ENCODE measurements at regions not wholly inside any gene's neighbourhood (a gene's known extent, or its start where the extent isn't known, plus 50 kb on each side); places are given as distances from the start of the nearest gene placed in this dataset.
"Not testable (repeated sequence)": the region's sequence is repeated elsewhere in the genome, so short reads cannot be mapped to it uniquely, and the experiment has no call there.

DNA sequence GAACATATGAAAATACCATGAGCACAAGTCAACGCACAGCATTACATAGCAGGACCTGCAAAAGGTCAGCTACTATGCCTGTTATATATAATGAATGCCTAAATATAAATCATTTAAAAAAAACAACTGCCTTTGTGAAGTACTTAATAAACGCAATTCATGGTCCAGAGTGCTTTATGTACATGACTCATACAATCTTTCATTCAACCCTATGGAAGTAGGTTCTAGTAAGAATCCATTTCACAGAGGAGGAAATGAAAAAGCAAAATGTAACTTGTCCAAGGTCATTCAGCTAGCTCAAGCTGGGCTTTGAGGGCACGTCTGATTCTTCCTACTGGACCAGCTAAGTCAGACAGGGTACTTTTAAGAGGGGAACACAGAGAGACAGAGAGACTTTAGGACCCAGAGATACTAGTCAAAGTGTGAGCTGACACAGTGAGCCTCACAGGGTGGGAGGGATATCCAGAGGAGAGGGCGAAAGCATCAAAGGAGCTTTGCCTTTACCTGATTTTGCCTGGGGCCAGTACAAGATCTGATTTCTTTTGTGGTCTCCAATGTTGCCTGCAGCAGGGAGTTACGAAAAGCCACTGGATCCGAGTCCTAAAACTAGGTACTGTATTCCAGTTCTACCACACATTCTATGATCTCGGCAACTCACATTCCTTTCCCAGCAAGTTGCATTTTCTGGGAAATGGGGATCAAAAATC, 83.4 kb upstream of the ZFHX3 start:
- no peak for DNase-seq

DNA sequence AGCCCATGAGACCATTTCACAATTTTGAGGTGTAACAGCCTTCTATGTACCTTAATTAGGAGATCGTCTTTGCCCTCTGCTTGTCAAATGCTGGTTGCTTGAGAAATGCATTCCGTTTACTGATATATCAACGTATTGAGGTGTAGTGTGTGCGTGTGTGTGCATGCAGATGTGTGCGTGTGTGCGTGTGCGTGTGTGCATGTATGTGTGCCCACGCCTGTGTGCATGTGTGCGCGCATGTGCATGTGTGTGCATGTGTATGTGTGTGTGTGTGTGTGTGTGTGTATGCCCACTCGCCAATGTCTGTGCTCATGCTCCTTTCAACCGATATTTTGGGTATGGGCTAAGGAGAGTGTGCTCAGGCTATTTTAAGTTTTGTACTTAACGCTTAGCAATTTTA, 81.5 kb upstream of the ZFHX3 start:
- DNase-seq, result no peak

DNA sequence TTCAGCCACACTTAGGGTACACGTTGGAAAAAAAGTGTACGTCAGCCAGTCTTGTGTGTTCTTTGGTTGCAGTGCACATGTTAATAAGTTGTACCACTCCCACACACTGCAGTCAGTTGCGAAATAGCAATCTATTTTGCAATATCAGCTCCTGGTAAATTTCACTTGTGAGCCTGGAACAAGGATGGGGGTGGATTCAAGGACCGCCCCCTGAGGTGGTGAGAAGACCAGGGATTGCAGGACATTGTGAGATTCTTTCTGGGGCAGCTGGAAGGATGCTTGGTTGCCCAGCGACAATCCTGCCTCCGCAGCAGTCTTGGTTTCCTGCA, 78.6 kb upstream of the ZFHX3 start:
- DNase-seq, result no peak

DNA sequence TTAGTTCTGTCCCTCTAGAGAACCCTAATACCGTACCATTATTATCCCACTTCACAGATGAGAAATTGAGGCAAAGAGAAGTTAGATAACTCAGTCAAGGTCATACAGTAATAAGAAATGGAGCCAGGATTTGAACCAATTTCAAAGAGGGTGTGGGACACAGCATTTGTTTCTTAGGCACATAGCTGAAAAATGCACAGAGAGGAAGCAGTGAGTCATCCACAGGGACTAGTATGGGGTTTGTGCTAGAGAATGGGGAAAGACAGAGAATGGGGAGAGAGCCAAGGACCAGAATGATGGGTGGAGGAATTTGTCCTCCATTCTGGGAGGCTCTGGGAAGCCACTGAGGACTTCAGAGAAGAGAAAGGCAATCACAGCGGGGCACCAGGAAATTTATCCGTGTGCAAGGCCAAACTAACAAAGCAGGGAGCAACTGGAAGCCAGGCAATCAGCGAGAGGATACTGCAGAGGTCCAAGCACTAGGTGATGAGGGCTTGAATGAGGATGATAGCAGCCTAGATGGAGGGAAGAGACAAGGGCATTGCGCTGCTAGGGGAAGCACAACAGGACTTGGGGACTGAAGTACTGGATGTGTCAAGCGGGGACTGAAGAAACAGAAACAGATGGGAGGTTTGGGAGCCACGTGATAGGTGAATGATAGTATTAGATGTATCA, 78.1 kb upstream of the ZFHX3 start:
- DNase-seq, result no peak

DNA sequence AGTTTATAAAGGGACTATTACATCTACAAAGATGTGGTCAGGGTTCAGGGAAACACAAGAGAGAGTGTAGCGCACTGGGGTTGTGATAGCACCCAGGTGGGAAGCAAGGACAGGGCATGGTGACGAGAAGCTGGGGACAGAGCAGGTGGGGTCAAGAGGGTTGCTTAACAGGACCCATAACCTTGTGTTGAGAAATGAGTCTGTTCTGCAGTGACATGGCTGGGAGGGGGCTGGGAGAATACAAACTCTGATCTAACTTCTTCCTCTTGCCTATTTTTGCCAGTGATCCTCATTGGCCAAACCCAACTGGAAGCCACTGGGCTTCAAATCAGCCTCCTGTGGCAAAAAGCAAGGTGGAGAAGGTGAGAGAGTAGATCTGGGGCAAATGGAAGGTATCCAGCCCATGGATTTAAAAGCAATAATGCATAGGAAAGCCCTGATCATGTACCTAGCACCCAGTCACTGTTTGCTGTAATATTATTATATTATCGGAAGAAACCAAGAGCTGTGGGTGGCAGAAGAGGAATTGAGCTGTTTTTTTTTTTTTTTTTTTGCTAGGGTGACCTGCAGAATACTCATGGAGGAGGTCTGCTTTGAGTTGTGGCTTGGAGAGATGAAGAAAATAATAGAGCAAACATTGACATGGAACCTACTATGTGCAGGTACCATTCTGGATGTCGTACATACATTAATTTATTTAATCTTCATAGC, 76.9 kb upstream of the ZFHX3 start:
- no peak for DNase-seq

DNA sequence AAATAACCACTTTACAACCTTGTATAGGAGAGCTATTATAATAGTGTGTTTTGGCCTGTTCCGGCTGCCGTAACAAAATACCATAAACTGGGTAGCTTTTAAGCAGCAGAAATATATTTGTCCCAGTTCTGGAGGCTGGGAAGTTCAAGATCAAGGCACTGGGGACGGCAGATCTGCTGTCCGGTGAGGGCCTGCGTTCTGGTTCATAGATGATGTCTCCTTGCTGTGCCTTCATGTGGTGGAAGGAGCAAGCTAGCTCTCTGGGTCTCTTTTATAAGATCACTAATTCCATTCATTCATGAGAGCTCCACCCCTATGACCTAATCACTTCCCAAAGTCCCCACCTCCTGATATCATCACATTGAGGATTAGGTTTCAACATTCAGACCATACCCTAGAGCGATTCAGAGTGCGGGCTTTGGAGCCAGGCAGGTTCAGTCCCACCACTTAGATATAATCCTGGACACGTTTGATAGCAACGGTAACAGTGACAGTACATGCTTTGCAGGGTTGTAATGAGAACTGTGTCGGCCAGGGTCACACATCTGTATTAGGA, 76.2 kb upstream of the ZFHX3 start:
- DNase-seq, result no peak

DNA sequence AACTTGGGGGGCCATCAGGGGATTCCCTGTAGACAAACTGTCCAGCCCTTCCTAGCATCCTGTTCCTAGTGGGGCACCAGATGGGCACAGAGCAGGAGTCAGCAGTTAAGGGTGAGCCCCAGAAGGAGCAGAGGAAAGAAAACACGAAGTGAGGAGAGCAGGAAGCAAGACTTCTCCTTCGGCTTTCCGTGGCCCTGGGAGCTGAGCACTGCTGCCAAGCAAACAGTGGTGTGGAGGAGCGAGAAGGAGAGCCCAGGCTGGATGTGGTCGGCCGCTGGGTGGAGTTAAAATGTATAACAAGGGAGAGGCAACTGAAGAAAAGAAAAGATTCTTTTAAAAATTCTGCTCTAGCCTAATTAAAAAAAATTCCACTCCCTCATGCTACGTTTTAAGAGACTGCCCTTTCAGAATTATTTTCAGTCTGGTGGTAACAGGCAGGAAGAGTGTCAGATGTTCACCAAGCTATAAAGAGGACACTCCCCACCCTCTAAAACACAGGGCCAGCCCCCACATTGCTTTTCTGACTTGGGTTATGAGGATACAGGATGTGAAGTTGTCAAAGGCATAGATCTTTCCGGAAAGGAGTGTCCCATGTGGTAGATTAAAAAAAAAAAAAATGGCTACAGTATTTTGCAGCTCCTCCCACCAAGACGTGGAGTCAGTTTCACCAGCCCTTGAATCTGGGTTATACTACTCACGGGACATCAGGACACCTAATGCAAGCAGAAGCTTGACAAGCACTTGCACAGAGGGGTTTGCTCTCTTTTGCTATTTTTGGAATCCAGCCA, 74.9 kb upstream of the ZFHX3 start:
- DNase-seq, result no peak

DNA sequence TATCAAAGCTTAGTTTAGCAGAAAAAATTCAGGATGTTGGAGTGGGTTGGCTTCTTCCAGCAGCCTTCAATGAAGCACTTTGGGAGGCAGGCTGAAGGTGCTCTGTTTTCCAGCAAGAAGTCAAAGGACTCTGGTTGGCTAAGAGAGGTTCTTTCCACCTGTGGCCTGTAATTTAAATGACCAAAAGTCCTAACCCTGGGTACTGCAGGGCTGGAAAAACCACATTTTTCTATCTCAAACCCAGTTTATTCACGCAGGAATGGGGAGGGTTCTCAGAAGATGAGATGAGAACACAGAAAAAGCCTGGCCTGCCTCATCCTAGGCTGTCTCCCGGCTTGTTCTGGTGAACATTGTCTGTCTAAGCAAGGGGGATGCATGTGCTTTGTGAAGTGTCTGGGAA, 68.6 kb upstream of the ZFHX3 start:
- no peak for DNase-seq

DNA sequence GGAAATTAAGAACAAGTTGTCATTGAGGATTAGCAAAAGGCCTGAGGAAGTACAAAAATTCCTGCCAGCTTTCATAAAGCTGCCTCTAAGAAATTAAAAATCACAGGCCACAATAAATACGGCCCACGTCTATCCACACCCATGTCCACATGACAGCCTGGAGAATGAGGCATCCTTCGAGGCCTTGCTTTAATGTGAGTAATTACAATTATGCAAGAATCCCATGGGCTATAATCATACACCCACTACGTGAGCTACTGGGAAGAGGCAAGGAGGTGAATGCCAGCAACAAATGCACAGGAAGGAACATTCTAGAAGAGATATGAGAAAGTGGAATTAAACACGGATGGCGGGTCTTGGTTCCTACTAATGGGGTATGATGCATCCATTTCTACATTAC, 65.4 kb upstream of the ZFHX3 start:
- DNase-seq, result no peak

DNA sequence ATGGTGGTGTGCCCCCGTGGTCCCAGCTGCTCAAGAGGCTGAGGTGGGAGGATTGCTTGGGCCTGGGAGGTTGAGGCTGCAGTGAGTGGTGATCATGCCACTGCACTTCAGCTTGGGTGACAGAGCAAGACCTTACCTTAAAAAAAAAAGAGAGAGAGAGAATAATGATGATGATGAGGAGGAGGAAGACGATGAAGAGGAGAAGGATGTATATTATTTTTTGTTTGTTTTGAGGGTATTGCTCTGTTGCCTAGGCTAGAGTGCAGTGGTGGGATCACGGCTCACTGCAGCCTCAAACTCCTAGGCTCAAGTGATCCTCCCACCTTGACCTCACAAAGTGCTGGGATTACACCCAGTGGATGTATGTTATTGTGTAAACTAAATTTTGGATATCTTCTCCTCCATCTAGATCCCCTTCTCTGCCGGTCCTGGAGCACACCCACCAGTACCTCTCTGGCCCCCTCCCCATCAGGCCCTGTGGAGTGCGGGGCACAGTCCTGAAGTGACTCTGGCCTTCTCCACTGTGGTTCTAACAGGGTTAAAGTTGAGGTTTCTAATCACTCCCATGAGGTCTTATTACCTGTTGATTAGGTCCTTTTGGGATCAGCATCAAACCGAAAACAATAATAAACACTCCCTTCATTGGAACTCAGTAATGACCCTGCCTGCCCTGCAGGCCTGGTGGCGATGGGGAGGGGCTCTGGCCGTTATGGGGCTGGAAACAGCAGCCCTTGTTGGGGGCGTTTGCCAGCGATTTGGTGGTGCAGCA, 60.5 kb upstream of the ZFHX3 start:
- no peak for DNase-seq

DNA sequence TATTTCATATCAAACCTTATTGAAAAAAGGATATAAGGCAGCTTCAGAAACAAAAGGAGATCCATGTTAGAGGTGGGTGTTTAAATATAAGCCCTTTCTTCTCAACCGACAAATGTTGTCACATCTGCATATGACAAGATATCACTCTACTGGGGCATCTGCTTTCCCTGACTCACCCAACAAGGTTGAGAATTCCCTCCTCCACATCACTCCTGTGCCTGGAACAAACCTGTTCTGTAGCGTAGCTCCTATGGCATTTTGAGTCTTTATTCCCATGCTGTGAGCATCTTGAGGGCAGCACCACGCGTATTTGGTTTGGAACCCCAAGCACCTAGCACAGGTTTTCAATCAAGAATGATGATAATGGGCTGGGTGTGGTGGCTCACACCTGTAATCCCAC, 59.4 kb upstream of the ZFHX3 start:
- DNase-seq, result no peak

DNA sequence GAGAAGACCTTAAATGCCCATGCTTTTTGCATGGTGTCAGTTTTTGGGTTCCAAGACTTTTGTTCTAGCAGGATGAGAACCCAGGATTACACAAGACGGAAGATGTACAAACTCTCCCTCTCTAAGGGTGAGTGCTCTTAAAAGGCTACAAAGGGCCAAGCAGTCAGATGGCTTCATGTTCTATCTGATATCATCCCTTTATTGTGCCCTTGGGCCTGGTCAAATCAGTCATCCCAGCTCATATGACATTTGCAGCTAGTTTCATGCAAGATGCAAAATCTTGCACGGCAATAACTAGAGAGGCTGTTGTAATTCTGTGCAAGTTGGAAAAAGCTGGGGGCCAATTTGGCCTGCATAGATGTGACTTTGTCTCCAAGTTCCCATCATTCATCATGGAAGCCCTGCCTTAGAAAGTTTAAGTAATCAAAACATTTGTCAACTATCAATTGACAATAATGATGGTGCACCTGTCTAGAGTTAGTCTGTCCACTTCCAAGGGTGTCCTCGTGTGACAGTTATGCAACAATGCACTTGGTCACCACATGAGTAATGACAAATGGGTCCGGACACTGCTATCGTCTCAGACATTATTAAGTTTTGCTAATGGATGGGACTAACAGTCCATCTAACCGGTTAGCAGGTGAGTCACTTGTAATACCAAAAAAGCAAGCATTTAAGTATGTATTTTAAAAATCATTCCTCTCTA, 58.6 kb upstream of the ZFHX3 start:
- no peak for DNase-seq

DNA sequence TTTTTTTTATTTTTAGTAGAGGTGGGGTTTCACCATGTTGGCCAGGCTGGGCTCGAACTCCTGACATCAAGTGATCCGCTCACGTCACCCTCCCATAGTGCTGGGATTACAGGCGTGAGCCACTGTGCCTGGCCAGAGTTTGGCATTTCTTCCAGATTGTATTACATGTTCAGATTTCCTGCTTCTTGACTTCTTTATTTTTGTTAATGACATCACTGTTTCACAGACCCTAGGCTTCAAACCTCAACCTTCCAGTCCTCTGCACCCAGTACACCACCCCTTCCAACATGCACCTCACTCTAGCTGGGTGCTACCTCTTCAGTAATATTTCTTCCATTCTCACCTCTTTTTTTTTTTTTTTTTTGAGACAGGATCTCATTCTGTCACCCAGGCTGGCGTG, 53.6 kb upstream of the ZFHX3 start:
- no peak for DNase-seq

DNA sequence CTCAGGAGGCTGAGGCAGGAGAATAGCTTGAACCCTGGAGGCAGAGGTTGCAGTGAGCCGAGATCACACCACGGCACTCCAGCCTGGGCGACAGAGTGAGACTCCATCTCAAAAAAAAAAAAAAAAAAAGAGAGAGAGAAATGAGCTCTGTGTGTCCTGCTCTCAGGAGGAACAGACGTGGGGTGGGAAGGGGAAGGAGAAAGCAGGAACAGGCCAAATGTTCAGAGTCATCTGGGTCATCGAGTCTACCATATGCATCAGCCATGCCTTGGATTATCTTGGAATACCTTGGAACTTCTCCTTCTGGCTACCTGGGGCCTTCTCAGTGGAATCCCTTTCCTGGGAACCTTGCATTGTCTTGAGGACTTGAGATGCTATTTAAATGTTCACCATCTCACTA, 51.7 kb upstream of the ZFHX3 start:
- DNase-seq, result not testable (repeated sequence)
